ENCODE measurements at regions not wholly inside any gene's neighbourhood (a gene's known extent, or its start where the extent isn't known, plus 50 kb on each side); places are given as distances from the start of the nearest gene placed in this dataset.

DNA sequence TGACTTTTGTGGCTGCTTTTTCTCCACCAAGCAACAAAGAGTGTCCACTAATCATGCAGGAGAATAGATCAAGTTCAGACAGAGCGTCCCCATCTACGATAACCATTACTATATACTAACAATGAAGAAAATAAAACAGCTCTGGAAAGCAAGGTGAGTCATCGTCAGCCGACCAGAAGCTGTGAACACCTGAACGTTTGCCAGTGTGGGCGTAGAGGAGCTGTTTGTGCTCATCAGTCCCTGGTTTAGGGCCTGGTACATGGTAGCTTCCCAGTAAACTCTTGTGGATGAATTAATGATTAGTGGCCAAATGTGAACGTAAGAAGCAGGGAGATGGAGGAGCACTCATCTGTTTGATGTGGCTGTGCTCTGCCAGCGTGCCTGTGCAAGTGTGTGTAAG is 180.7 kb downstream of the EVX1 start:
- RAD21 ChIA-PET (ENCODE audit: low non-redundant PET in 1 of 2, low total read pairs in 2 of 2, uncharacterized antibody in 2 of 2, unreplicated experiment in 2 of 2): no interaction called here
- peaks cover 5 to 9% of the 10 kb centered on the region in 2 experiments for H3K4me1 ChIP-seq (ENCODE audit: control insufficient read depth in 1 of 2, insufficient read depth in 2 of 2, low read length in 2 of 2)
- intact Hi-C loops (cut with micrococcal nuclease): no loop called here

More for the DNA sequence above, 180.7 kb downstream of the EVX1 start:
- ChIA-PET CTCF (no interaction called here), POLR2A (no interaction called here)
- no peak for DNase-seq (ENCODE audit: low read depth, low spot score)
- peak overlapping the region; percentile 29; the same call in 1 of the 2 replicates for H3K4me2 ChIP-seq (ENCODE audit: low read length)
- H3K9me2 ChIP-seq (ENCODE audit: insufficient read depth): no peaks in the 10 kb centered on the region
- TF ChIP-seq JUND (IDR thresholded peaks at IDR 0.05) (peak; percentile 29; the same call in 1 of the 2 replicates), EGR1 (IDR thresholded peaks at IDR 0.05; ENCODE audit: low read depth) (peak; percentile 29; the same call in 1 of the 2 replicates), SIN3A (IDR thresholded peaks at IDR 0.05; ENCODE audit: low read depth) (no peak), REST (IDR thresholded peaks at IDR 0.05; ENCODE audit: low read depth) (no peak), FOSL1 (IDR thresholded peaks at IDR 0.05; ENCODE audit: low read depth) (peak; percentile 21; the same call in 1 of the 2 replicates), CBX3 (IDR thresholded peaks at IDR 0.05; ENCODE audit: low read depth) (no peak)
- H3K79me2 ChIP-seq (ENCODE audit: insufficient read depth, low read length): no peaks in the 10 kb centered on the region
- no peak overlapping the region for H3K27ac ChIP-seq (ENCODE audit: low read depth, low read length)
- H3K27me3 ChIP-seq (ENCODE audit: insufficient read depth, low read length): no peaks in the 10 kb centered on the region
- ATAC-seq: peak; percentile 49
- no peaks in the 10 kb centered on the region for H3K36me3 ChIP-seq (ENCODE audit: control insufficient read depth in 1 of 2, insufficient read depth in 2 of 2, low read length in 2 of 2)
- no peak overlapping the region for H3K9ac ChIP-seq (ENCODE audit: low read length)
- H3K4me3 ChIP-seq (replicated peaks in 1 of 2; ENCODE audit: low read depth in 1 of 2, low read length in 2 of 2): no peak overlapping the region
- H3K9me3 ChIP-seq (ENCODE audit: control insufficient read depth in 1 of 2, insufficient read depth in 1 of 2, low read depth in 1 of 2, low read length in 2 of 2): no peaks in the 10 kb centered on the region
- peak overlapping the region; percentile 48 for H2AFZ ChIP-seq (ENCODE audit: low read depth, low read length, poor library complexity, severe bottlenecking)
- BruUV-seq (replicated peaks): no TSS peak
- no peaks in the 10 kb centered on the region for H4K20me1 ChIP-seq (ENCODE audit: insufficient read depth)
